Keratinocyte (primary cell): ENCODE measurements at regions not wholly inside any gene's neighbourhood (a gene's known extent, or its start where the extent isn't known, plus 50 kb on each side); places are given as distances from the start of the nearest gene placed in this dataset.

Experiments used
- DNase-seq: peaks from one replicate; pipeline ENCODE4 v3.0.0-alpha.2; 2011; ENCODE audit warnings: low read depth, missing footprints, low spot score
- FAIRE-seq: peaks from 2 replicates; lab custom pipeline; 2011; peaks lifted over from hg19 to GRCh38; lab: Jason Lieb, UNC
- H2AFZ ChIP-seq: 2 replicates; pipeline ENCODE4 v1.6.0; 2012; ENCODE audit warnings: low read length, control low read depth, inconsistent platforms; ENCODE audit not compliant: control insufficient read depth
- H3K27ac ChIP-seq: 2 replicates; pipeline ENCODE4 v1.5.1; 2011; ENCODE audit warnings: low read length; ENCODE audit not compliant: control insufficient read depth, insufficient read depth
- H3K27me3 ChIP-seq: 3 replicates; pipeline ENCODE4 v1.6.0; 2011; ENCODE audit warnings: low read length; ENCODE audit not compliant: control insufficient read depth, insufficient read depth; ENCODE audit errors: extremely low read depth
- H3K36me3 ChIP-seq, 2 experiments: 2 replicates in 1 of 2; 3 replicates in 1 of 2; pipeline ENCODE4 v1.5.1; 2011; ENCODE audit warnings: low read length in 2 of 2, mild to moderate bottlenecking in 1 of 2; ENCODE audit not compliant: control insufficient read depth in 2 of 2, insufficient read depth in 2 of 2; ENCODE audit errors: extremely low read depth in 1 of 2
- H3K4me1 ChIP-seq: 3 replicates; pipeline ENCODE4 v1.5.1; 2011; ENCODE audit warnings: low read length; ENCODE audit not compliant: control insufficient read depth, insufficient read depth; ENCODE audit errors: extremely low read depth
- H3K4me2 ChIP-seq: 3 replicates; pipeline ENCODE4 v1.6.0; 2011; ENCODE audit warnings: low read depth, low read length; ENCODE audit not compliant: control insufficient read depth, insufficient read depth; ENCODE audit errors: extremely low read depth
- H3K4me3 ChIP-seq, 3 experiments: fragments of 200-600 bp in 1 of 3; sonication (generic) in 1 of 3; 2 replicates in 2 of 3; 3 replicates in 1 of 3; pipeline ENCODE4 v1.5.1; 2011 to 2016; ENCODE audit warnings: low read length in 3 of 3, mild to moderate bottlenecking in 3 of 3, control low read depth in 2 of 3, inconsistent platforms in 1 of 3, low read depth in 1 of 3, mixed read lengths in 1 of 3, mixed run types in 1 of 3, moderate library complexity in 1 of 3; ENCODE audit not compliant: control insufficient read depth in 2 of 3, insufficient read depth in 2 of 3; ENCODE audit errors: extremely low read depth in 1 of 3
- H3K79me2 ChIP-seq: 2 replicates; pipeline ENCODE4 v1.6.0; 2012; ENCODE audit warnings: low read length; ENCODE audit not compliant: control insufficient read depth, insufficient read depth
- H3K9ac ChIP-seq: 3 replicates; pipeline ENCODE4 v1.6.0; 2011; ENCODE audit warnings: low read length; ENCODE audit not compliant: control insufficient read depth, insufficient read depth; ENCODE audit errors: extremely low read depth
- H3K9me1 ChIP-seq: 3 replicates; pipeline ENCODE4 v1.6.0; 2011; ENCODE audit warnings: low read length; ENCODE audit not compliant: control insufficient read depth, insufficient read depth; ENCODE audit errors: extremely low read depth
- H3K9me3 ChIP-seq: 2 replicates; pipeline ENCODE4 v1.5.1; 2012; ENCODE audit warnings: low read depth, low read length; ENCODE audit not compliant: control insufficient read depth
- H4K20me1 ChIP-seq: 3 replicates; pipeline ENCODE4 v1.6.0; 2011; ENCODE audit warnings: low read length; ENCODE audit not compliant: control insufficient read depth, insufficient read depth; ENCODE audit errors: extremely low read depth
- CTCF ChIP-seq, 3 experiments: IDR thresholded peaks in 1 of 3; conservative IDR thresholded peaks in 1 of 3; optimal IDR thresholded peaks in 1 of 3; 2 replicates in 2 of 3; 3 replicates in 1 of 3; pipeline versions ENCODE3 to v1.5.1; 2011; ENCODE audit warnings: low read length in 3 of 3, mild to moderate bottlenecking in 3 of 3, moderate library complexity in 2 of 3, control low read depth in 1 of 3, inconsistent platforms in 1 of 3; ENCODE audit not compliant: insufficient read depth in 2 of 3; ENCODE audit errors: extremely low read depth in 1 of 3
- EZH2 ChIP-seq: IDR thresholded peaks from one replicate; pipeline ENCODE4 v1.6.1; 2012; ENCODE audit warnings: inconsistent platforms, mild to moderate bottlenecking, low read length, moderate library complexity
- dilution Hi-C: fragments of 300-500 bp; cut with MboI; formaldehyde crosslinking; loops from one replicate; pipeline ENCODE4 v1.7.0; 2020; ENCODE audit warnings: low sequenced_read_pairs; ENCODE audit not compliant: extremely low pct_ligation_motif_present

GRCh38 chr1:195773931-195774330 is 834.3 kb downstream of the KCNT2 start:
- H3K9me3 ChIP-seq: no peaks in the 10 kb centered on the region
- dilution Hi-C loops: no loop called here
- no peak for FAIRE-seq

GRCh38 chr1:195769461-195769860 is 838.8 kb downstream of the KCNT2 start:
- no peak for FAIRE-seq
- TF ChIP-seq EZH2: no peak
- Histone ChIP-seq H3K79me2 (no peaks in the 10 kb centered on the region), H3K9ac (no peak overlapping the region), H3K9me3 (no peaks in the 10 kb centered on the region), H2AFZ (no peak overlapping the region), H4K20me1 (no peaks in the 10 kb centered on the region), H3K4me2 (no peak overlapping the region), H3K4me1 (no peaks in the 10 kb centered on the region), H3K36me3 (no peaks in the 10 kb centered on the region), H3K27me3 (no peaks in the 10 kb centered on the region), H3K9me1 (no peaks in the 10 kb centered on the region), H3K27ac (no peak overlapping the region), H3K4me3 (no peak overlapping the region)
- dilution Hi-C loops: no loop called here
- DNase-seq: no peak

More at GRCh38 chr1:195773931-195774330, 834.3 kb downstream of the KCNT2 start:
- no peak overlapping the region for H3K4me2 ChIP-seq
- no peak for DNase-seq
- no peak for TF ChIP-seq EZH2
- no peak for TF ChIP-seq CTCF (optimal IDR thresholded peaks at IDR 0.05 in 1 of 3, IDR thresholded peaks at IDR 0.05 in 1 of 3, conservative IDR thresholded peaks at IDR 0.05 in 1 of 3; ENCODE audit: extremely low read depth in 1 of 3, insufficient read depth in 2 of 3, low read length in 3 of 3)
- no peaks in the 10 kb centered on the region for H3K9me1 ChIP-seq
- no peaks in the 10 kb centered on the region for H3K27me3 ChIP-seq
- no peaks in the 10 kb centered on the region for H3K79me2 ChIP-seq
- H3K27ac ChIP-seq: no peak overlapping the region
- H3K4me1 ChIP-seq: no peaks in the 10 kb centered on the region
- H4K20me1 ChIP-seq: no peaks in the 10 kb centered on the region
- H3K4me3 ChIP-seq: no peak overlapping the region
- H3K36me3 ChIP-seq: no peaks in the 10 kb centered on the region
- no peak overlapping the region for H2AFZ ChIP-seq
- no peak overlapping the region for H3K9ac ChIP-seq

- no peak for DNase-seq
- no peak for FAIRE-seq
- no peaks in the 10 kb centered on the region for H3K9me3 ChIP-seq
- H3K4me3 ChIP-seq: no peak overlapping the region
- H4K20me1 ChIP-seq: no peaks in the 10 kb centered on the region
- dilution Hi-C loops: no loop called here
- TF ChIP-seq CTCF (optimal IDR thresholded peaks at IDR 0.05 in 1 of 3, IDR thresholded peaks at IDR 0.05 in 1 of 3, conservative IDR thresholded peaks at IDR 0.05 in 1 of 3; ENCODE audit: extremely low read depth in 1 of 3, insufficient read depth in 2 of 3, low read length in 3 of 3) (no peak), EZH2 (no peak)
- no peak overlapping the region for H3K4me2 ChIP-seq
- no peaks in the 10 kb centered on the region for H3K79me2 ChIP-seq
- H3K9me1 ChIP-seq: no peaks in the 10 kb centered on the region
- no peaks in the 10 kb centered on the region for H3K4me1 ChIP-seq
- H3K9ac ChIP-seq: no peak overlapping the region
- no peaks in the 10 kb centered on the region for H3K36me3 ChIP-seq
- no peak overlapping the region for H2AFZ ChIP-seq
- H3K27me3 ChIP-seq: no peaks in the 10 kb centered on the region
- no peak overlapping the region for H3K27ac ChIP-seq
Measured at GRCh38 chr1:195768936-195769335, 839.3 kb downstream of the KCNT2 start.
